GM18499 (cell line): ENCODE measurements at regions not wholly inside any gene's neighbourhood (a gene's known extent, or its start where the extent isn't known, plus 50 kb on each side); places are given as distances from the start of the nearest gene placed in this dataset.
"Not testable (repeated sequence)": the region's sequence is repeated elsewhere in the genome, so short reads cannot be mapped to it uniquely, and the experiment has no call there.

Source experiments
- ATAC-seq: cut with Tn5 transposase; IDR thresholded peaks from one replicate; pipeline ENCODE4 v1.9.1; 2021; ENCODE audit warnings: moderate number of reproducible peaks; ENCODE audit not compliant: insufficient read depth, unreplicated experiment

- no peak for ATAC-seq
Measured at GRCh38 chr7:79668292-79668691, 214.8 kb upstream of the MAGI2 start.

GRCh38 chr7:79666472-79666871 is 213.0 kb upstream of the MAGI2 start:
- no peak for ATAC-seq

- ATAC-seq, result no peak
Measured at GRCh38 chr7:79664884-79665676, 211.6 kb upstream of the MAGI2 start.

- no peak for ATAC-seq
Measured at GRCh38 chr7:79658304-79658703, 204.8 kb upstream of the MAGI2 start.

- ATAC-seq, result no peak
Measured at GRCh38 chr7:79653136-79653631, 199.7 kb upstream of the MAGI2 start.

- ATAC-seq, result no peak
Measured at GRCh38 chr7:79652619-79653018, 199.2 kb upstream of the MAGI2 start.

- no peak for ATAC-seq
Measured at GRCh38 chr7:79647711-79648110, 194.2 kb upstream of the MAGI2 start.

- ATAC-seq, result no peak
Measured at GRCh38 chr7:79646278-79646677, 192.8 kb upstream of the MAGI2 start.

GRCh38 chr7:79636849-79637248 is 183.4 kb upstream of the MAGI2 start:
- no peak for ATAC-seq

GRCh38 chr7:79625921-79626320 is 172.5 kb upstream of the MAGI2 start:
- ATAC-seq, result not testable (repeated sequence)

GRCh38 chr7:79624336-79624735 is 170.9 kb upstream of the MAGI2 start:
- no peak for ATAC-seq

- ATAC-seq, result no peak
Measured at GRCh38 chr7:79622781-79623180, 169.3 kb upstream of the MAGI2 start.

- no peak for ATAC-seq
Measured at GRCh38 chr7:79620291-79620690, 166.8 kb upstream of the MAGI2 start.

- ATAC-seq, result no peak
Measured at GRCh38 chr7:79619216-79619615, 165.7 kb upstream of the MAGI2 start.

GRCh38 chr7:79615871-79616640 is 162.6 kb upstream of the MAGI2 start:
- no peak for ATAC-seq

- no peak for ATAC-seq
Measured at GRCh38 chr7:79615466-79615865, 162.0 kb upstream of the MAGI2 start.

- ATAC-seq, result no peak
Measured at GRCh38 chr7:79612903-79613302, 159.4 kb upstream of the MAGI2 start.

GRCh38 chr7:79612022-79612421 is 158.6 kb upstream of the MAGI2 start:
- ATAC-seq, result no peak

- ATAC-seq, result no peak
Measured at GRCh38 chr7:79610748-79611304, 157.4 kb upstream of the MAGI2 start.

- no peak for ATAC-seq
Measured at GRCh38 chr7:79610313-79610712, 156.8 kb upstream of the MAGI2 start.

GRCh38 chr7:79608005-79608404 is 154.5 kb upstream of the MAGI2 start:
- no peak for ATAC-seq
